ENCODE measurements at regions not wholly inside any gene's neighbourhood (a gene's known extent, or its start where the extent isn't known, plus 50 kb on each side); places are given as distances from the start of the nearest gene placed in this dataset.
A peak's percentile ranks its signal among the peaks of the same experiment; 100 is the strongest.
"Not testable (repeated sequence)": the region's sequence is repeated elsewhere in the genome, so short reads cannot be mapped to it uniquely, and the experiment has no call there.

GRCh38 chr13:73160371-73161031, 101.7 kb downstream of the KLF5 start:
- DNase-seq (ENCODE audit: low spot score), result not testable (repeated sequence)

- no peak for DNase-seq (ENCODE audit: low spot score)
Observed at GRCh38 chr13:73158851-73159250, 100.0 kb downstream of the KLF5 start.

DNA sequence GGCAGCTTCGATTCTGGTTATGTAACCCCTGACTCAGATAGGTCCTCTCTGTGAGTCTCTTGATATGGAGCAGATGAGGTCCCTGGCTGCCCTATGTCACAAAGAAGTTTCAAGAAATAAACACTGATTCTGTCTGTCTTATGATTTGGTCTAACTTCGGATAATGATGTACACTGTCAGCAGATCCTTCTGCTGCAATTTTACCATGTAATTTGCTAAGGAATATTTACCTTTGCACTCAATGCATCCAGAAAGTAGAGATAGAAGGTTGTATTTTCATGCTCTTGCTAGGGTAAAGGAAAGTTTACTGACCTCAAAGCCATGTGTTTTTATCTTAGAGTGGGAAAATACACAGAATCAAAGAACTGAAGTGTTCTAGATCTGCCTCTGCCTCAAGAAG, 98.2 kb downstream of the KLF5 start:
- DNase-seq (ENCODE audit: low spot score), result no peak

DNA sequence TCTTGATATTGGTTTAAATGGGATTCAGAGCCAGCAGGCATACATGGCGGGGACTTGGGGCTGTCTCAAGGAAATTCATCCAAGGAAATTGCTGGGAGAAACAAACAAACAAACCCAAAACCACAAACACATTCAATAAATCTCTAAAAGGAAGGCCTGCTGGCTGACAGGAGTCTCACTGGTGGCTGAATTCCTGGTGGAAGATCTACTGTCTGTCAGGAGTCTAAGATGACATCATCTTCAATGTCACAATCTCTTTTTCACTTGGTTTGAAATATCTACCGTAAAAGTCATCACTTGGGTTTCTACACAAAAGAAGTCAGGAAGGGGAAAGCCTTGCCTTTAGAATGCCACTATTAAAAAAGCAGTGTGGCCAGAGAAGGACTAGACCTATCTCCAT, 87.9 kb downstream of the KLF5 start:
- no peak for DNase-seq (ENCODE audit: low spot score)

DNA sequence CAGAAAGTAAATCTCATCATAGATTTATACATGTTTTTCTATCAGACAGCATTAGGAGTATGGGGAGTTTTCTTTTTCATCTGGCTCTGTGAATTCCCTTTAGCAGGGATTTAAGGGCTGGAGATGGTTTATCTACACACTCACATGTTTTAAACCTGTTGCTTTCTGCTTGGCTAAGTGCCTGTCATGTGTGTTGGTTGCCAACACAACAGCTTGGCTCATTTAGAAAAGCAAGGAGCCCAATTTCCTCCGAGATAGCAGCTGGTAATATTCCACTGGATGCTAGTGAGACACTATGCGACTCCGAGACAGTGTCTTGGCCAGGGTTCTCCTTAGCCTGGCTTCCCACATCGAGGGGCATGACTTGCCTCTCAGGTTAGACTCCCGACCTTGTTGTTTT, 83.3 kb downstream of the KLF5 start:
- no peak for DNase-seq (ENCODE audit: low spot score)

GRCh38 chr13:73141292-73141771, 82.5 kb downstream of the KLF5 start:
- no peak for DNase-seq (ENCODE audit: low spot score)

- DNase-seq (ENCODE audit: low spot score), result no peak
Observed at GRCh38 chr13:73140801-73141200, 82.0 kb downstream of the KLF5 start.

- DNase-seq (ENCODE audit: low spot score), result peak; percentile 42
Observed at GRCh38 chr13:73138638-73139491, 80.1 kb downstream of the KLF5 start.

GRCh38 chr13:73138276-73138637, 79.5 kb downstream of the KLF5 start:
- DNase-seq (ENCODE audit: low spot score), result peak; percentile 63

- no peak for DNase-seq (ENCODE audit: low spot score)
Observed at GRCh38 chr13:73136776-73137175, 78.0 kb downstream of the KLF5 start.

DNA sequence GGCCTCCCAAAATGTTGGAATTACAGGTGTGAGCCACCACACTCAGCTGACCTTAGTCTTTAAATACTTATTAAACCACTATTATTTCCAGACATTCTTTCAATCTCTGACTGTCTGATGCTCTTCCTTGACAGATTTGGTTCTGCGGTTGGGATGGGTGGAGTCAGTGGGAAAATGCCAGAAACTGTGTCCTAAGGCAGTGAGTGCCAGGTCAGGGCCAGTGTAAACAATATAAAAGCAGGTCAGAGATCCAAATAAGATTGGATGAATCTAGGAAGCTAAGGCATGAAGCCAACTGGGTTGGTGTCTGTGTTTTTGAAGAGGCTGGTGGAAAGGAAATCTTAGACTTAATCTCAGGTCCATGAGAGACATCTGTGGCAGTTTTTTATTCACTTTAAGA, 74.7 kb downstream of the KLF5 start:
- no peak for DNase-seq (ENCODE audit: low spot score)

GRCh38 chr13:73131247-73131646, 72.4 kb downstream of the KLF5 start:
- DNase-seq (ENCODE audit: low spot score), result no peak

- DNase-seq (ENCODE audit: low spot score), result no peak
Observed at GRCh38 chr13:73129023-73129422, 70.2 kb downstream of the KLF5 start.

All from AG20443 (cell line).